ENCODE measurements at regions not wholly inside any gene's neighbourhood (a gene's known extent, or its start where the extent isn't known, plus 50 kb on each side); places are given as distances from the start of the nearest gene placed in this dataset.

DNA sequence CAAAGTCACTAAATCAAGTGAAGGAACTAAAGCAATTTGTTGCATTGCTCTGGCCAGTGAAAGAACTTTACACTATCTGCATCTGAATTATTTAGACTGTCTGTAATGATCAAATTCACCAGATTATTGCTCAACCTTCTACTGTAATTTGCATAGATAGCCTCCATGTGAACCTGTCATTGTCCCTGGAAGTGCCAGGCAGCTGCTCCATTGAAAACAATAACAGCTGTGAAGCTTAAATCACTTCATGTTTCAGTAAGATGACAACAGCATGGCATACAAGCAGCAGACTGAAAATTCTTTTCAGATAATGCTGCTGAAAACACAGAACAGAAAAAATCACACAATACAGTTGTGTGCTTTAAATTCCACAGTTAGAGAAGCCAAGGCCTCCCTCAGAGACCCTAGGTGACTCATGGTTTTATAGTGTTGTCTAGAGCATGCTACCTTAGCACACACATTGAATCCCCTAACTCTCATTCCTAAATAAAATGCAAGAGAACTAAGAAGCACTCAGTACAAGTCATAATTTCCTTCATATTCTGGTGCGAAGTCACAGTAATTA is 248.9 kb downstream of the TPBG start:
- H3K9ac ChIP-seq: no peak overlapping the region
- H3K4me3 ChIP-seq (ENCODE audit: low read depth in 2 of 2, low read length in 1 of 2): no peak overlapping the region
- no peaks in the 10 kb centered on the region for H3F3A ChIP-seq (replicated peaks; ENCODE audit: insufficient read depth)
- no peak overlapping the region for H2AFZ ChIP-seq (ENCODE audit: low read depth)
- H3K79me2 ChIP-seq (ENCODE audit: insufficient read depth): no peaks in the 10 kb centered on the region
- CTCF ChIA-PET: no interaction called here
- no peaks in the 10 kb centered on the region for H3K36me3 ChIP-seq (replicated peaks in 1 of 2; ENCODE audit: control insufficient read depth in 1 of 2, insufficient read depth in 2 of 2, low read length in 1 of 2)
- POLR2A ChIA-PET: no interaction called here
- WGBS (ENCODE audit: low lambda C conversion rate): 96% methylated on average over 1 of the region's 1 CpG
- TF ChIP-seq ELF1 (IDR thresholded peaks at IDR 0.05): no peak
- no peak for TF ChIP-seq FOSL2 (IDR thresholded peaks at IDR 0.05; ENCODE audit: borderline replicate concordance, low read depth)
- TF ChIP-seq, protein P1, sequence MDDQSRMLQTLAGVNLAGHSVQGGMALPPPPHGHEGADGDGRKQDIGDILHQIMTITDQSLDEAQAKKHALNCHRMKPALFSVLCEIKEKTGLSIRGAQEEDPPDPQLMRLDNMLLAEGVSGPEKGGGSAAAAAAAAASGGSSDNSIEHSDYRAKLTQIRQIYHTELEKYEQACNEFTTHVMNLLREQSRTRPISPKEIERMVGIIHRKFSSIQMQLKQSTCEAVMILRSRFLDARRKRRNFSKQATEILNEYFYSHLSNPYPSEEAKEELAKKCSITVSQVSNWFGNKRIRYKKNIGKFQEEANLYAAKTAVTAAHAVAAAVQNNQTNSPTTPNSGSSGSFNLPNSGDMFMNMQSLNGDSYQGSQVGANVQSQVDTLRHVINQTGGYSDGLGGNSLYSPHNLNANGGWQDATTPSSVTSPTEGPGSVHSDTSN (IDR thresholded peaks at IDR 0.05): no peak
- TF ChIP-seq CHD2 (IDR thresholded peaks at IDR 0.05; ENCODE audit: low read length, partially characterized antibody): no peak
- no peak for TF ChIP-seq RCOR1 (IDR thresholded peaks at IDR 0.05; ENCODE audit: low read length)
- TF ChIP-seq MEF2A (IDR thresholded peaks at IDR 0.05; ENCODE audit: borderline replicate concordance, low read depth): no peak
- TF ChIP-seq POLR2AphosphoS5 (IDR thresholded peaks at IDR 0.05; ENCODE audit: low read depth, low read length): no peak
- no peaks in the 10 kb centered on the region for H3K27me3 ChIP-seq (ENCODE audit: insufficient read depth)
- no peaks in the 10 kb centered on the region for H4K20me1 ChIP-seq (ENCODE audit: insufficient read depth)
- no peak overlapping the region for H3K4me2 ChIP-seq
- peaks cover 0 to 16% of the 10 kb centered on the region in 2 experiments; a peak in 1 of 4 replicates for H3K4me1 ChIP-seq (ENCODE audit: control insufficient read depth in 1 of 2, insufficient read depth in 2 of 2, low read depth in 1 of 2, low read length in 1 of 2)
- H3K9me3 ChIP-seq: no peaks in the 10 kb centered on the region
- H3K27ac ChIP-seq (ENCODE audit: low read depth in 2 of 2, low read length in 1 of 2): no peak overlapping the region
- no peak for DNase-seq
- no peaks in the 10 kb centered on the region for H3K9me2 ChIP-seq

DNA sequence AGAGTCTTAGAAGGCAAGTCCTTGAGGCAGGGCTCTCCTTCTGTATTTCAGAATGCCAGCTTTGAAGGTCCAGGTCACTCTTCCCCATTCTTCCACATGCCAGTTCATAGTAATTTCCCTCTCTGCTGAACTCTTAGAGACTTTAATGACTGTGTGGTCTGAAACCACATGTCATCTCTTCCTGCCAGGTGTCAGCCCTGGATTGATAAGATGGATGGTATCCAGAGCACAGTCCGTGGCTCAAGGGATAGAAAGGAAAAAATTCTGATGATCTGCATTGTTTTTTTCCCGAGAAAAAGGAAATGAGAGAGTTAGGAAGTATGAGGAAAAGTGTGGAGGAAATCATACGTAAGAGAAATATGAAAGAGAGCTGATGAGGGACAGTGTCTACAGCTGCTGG is 250.9 kb downstream of the TPBG start:
- 51% methylated on average over 3 of the region's 3 CpGs for WGBS (ENCODE audit: low lambda C conversion rate)
- H3K9me2 ChIP-seq: no peaks in the 10 kb centered on the region
- no peak overlapping the region for H3K4me2 ChIP-seq
- no peak overlapping the region for H3K9ac ChIP-seq
- CTCF ChIA-PET: interaction anchor here (1.1 kb wide), 1 partner anchor 443 kb away, joined by 5 read pairs; no protein-coding TSS in a partner anchor
- no peak for TF ChIP-seq POLR2AphosphoS5 (IDR thresholded peaks at IDR 0.05; ENCODE audit: low read depth, low read length)
- DNase-seq: no peak
- no peak overlapping the region for H3K4me3 ChIP-seq (ENCODE audit: low read depth in 2 of 2, low read length in 1 of 2)
- no peaks in the 10 kb centered on the region for H3K79me2 ChIP-seq (ENCODE audit: insufficient read depth)
- H3K27ac ChIP-seq (ENCODE audit: low read depth in 2 of 2, low read length in 1 of 2): no peak overlapping the region
- no peaks in the 10 kb centered on the region for H3F3A ChIP-seq (replicated peaks; ENCODE audit: insufficient read depth)
- H3K36me3 ChIP-seq (replicated peaks in 1 of 2; ENCODE audit: control insufficient read depth in 1 of 2, insufficient read depth in 2 of 2, low read length in 1 of 2): no peaks in the 10 kb centered on the region
- no peak overlapping the region for H2AFZ ChIP-seq (ENCODE audit: low read depth)
- no peaks in the 10 kb centered on the region for H4K20me1 ChIP-seq (ENCODE audit: insufficient read depth)
- no peaks in the 10 kb centered on the region for H3K9me3 ChIP-seq
- POLR2A ChIA-PET: interaction anchor here (0.5 kb wide), 1 partner anchor 353 kb away, joined by 3 read pairs; no protein-coding TSS in a partner anchor
- no peaks in the 10 kb centered on the region for H3K27me3 ChIP-seq (ENCODE audit: insufficient read depth)
- H3K4me1 ChIP-seq (ENCODE audit: control insufficient read depth in 1 of 2, insufficient read depth in 2 of 2, low read depth in 1 of 2, low read length in 1 of 2): peaks cover 0 to 16% of the 10 kb centered on the region in 2 experiments; a peak in 1 of 4 replicates

DNA sequence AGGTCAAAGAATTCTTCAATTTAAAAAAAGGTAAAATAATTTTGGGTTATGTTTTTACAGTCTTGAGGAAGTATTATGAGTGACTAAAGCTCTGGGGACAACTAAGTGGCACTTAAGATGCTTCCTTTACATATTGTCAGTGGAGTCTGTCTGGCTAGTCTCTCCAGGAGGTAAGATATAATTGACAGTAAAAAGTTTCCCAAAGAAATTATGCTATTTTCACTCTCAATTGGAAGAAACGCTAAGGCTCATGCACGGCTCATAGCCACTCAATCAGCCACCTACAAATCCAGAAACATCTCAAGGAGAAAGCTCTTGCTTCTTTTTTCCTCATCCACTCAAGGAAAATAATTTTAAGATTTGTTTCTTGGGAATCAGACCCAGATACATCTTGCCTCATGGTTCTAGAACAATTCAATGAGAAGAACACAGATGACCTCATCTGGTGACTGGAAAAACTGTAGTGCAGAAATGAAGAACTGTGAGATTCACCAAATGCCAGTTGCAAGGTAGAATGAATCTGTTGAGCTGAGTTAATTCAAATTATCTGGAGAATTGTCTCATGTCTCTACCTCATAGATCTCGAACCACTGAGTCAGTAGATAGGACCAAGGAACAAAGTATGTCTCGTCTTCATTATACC is 252.9 kb downstream of the TPBG start:
- H2AFZ ChIP-seq (ENCODE audit: low read depth): no peak overlapping the region
- H3F3A ChIP-seq (replicated peaks; ENCODE audit: insufficient read depth): no peaks in the 10 kb centered on the region
- H3K79me2 ChIP-seq (ENCODE audit: insufficient read depth): no peaks in the 10 kb centered on the region
- no peak for DNase-seq
- no peak overlapping the region for H3K4me3 ChIP-seq (ENCODE audit: low read depth in 2 of 2, low read length in 1 of 2)
- peaks cover 0 to 16% of the 10 kb centered on the region in 2 experiments; a peak in 2 of 4 replicates for H3K4me1 ChIP-seq (ENCODE audit: control insufficient read depth in 1 of 2, insufficient read depth in 2 of 2, low read depth in 1 of 2, low read length in 1 of 2)
- peak; percentile 53 for TF ChIP-seq RAD21 (IDR thresholded peaks at IDR 0.05; ENCODE audit: low read length)
- no peak for TF ChIP-seq RFX5 (IDR thresholded peaks at IDR 0.05; ENCODE audit: low read length)
- TF ChIP-seq, protein P2, sequence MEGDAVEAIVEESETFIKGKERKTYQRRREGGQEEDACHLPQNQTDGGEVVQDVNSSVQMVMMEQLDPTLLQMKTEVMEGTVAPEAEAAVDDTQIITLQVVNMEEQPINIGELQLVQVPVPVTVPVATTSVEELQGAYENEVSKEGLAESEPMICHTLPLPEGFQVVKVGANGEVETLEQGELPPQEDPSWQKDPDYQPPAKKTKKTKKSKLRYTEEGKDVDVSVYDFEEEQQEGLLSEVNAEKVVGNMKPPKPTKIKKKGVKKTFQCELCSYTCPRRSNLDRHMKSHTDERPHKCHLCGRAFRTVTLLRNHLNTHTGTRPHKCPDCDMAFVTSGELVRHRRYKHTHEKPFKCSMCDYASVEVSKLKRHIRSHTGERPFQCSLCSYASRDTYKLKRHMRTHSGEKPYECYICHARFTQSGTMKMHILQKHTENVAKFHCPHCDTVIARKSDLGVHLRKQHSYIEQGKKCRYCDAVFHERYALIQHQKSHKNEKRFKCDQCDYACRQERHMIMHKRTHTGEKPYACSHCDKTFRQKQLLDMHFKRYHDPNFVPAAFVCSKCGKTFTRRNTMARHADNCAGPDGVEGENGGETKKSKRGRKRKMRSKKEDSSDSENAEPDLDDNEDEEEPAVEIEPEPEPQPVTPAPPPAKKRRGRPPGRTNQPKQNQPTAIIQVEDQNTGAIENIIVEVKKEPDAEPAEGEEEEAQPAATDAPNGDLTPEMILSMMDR (IDR thresholded peaks at IDR 0.05): peak; percentile 39
- TF ChIP-seq FOXM1 (IDR thresholded peaks at IDR 0.05; ENCODE audit: low read depth): no peak
- TF ChIP-seq GATA2 (CRISPR knock-in tag; IDR thresholded peaks at IDR 0.05): no peak
- TF ChIP-seq MXI1 (IDR thresholded peaks at IDR 0.05; ENCODE audit: low read depth, low read length): no peak
- peak; percentile 21; the same call in 1 of the 2 replicates for TF ChIP-seq SMC3 (IDR thresholded peaks at IDR 0.05; ENCODE audit: low read depth, low read length)
- no peak for TF ChIP-seq MEF2A (IDR thresholded peaks at IDR 0.05; ENCODE audit: borderline replicate concordance, low read depth)
- TF ChIP-seq, protein P3, sequence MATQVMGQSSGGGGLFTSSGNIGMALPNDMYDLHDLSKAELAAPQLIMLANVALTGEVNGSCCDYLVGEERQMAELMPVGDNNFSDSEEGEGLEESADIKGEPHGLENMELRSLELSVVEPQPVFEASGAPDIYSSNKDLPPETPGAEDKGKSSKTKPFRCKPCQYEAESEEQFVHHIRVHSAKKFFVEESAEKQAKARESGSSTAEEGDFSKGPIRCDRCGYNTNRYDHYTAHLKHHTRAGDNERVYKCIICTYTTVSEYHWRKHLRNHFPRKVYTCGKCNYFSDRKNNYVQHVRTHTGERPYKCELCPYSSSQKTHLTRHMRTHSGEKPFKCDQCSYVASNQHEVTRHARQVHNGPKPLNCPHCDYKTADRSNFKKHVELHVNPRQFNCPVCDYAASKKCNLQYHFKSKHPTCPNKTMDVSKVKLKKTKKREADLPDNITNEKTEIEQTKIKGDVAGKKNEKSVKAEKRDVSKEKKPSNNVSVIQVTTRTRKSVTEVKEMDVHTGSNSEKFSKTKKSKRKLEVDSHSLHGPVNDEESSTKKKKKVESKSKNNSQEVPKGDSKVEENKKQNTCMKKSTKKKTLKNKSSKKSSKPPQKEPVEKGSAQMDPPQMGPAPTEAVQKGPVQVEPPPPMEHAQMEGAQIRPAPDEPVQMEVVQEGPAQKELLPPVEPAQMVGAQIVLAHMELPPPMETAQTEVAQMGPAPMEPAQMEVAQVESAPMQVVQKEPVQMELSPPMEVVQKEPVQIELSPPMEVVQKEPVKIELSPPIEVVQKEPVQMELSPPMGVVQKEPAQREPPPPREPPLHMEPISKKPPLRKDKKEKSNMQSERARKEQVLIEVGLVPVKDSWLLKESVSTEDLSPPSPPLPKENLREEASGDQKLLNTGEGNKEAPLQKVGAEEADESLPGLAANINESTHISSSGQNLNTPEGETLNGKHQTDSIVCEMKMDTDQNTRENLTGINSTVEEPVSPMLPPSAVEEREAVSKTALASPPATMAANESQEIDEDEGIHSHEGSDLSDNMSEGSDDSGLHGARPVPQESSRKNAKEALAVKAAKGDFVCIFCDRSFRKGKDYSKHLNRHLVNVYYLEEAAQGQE (IDR thresholded peaks at IDR 0.05; ENCODE audit: low read depth, low read length): no peak
- H3K9me3 ChIP-seq: no peaks in the 10 kb centered on the region
- no peaks in the 10 kb centered on the region for H3K27me3 ChIP-seq (ENCODE audit: insufficient read depth)
- H3K27ac ChIP-seq (ENCODE audit: low read depth in 2 of 2, low read length in 1 of 2): no peak overlapping the region
- 66% methylated on average over 4 of the region's 4 CpGs for WGBS (ENCODE audit: low lambda C conversion rate)
- H3K4me2 ChIP-seq: no peak overlapping the region
- H4K20me1 ChIP-seq (ENCODE audit: insufficient read depth): no peaks in the 10 kb centered on the region
- no peaks in the 10 kb centered on the region for H3K9me2 ChIP-seq
- ChIA-PET POLR2A (no interaction called here), CTCF (interaction anchor here (0.7 to 2.4 kb wide), 4 partner anchors 336 to 441 kb away, joined by 3 to 18 read pairs (median 4); no protein-coding TSS in a partner anchor)
- H3K9ac ChIP-seq: no peak overlapping the region
- H3K36me3 ChIP-seq (replicated peaks in 1 of 2; ENCODE audit: control insufficient read depth in 1 of 2, insufficient read depth in 2 of 2, low read length in 1 of 2): no peaks in the 10 kb centered on the region

Data from SK-N-SH (cell line).